ENCODE measurements at regions not wholly inside any gene's neighbourhood (a gene's known extent, or its start where the extent isn't known, plus 50 kb on each side); places are given as distances from the start of the nearest gene placed in this dataset.

DNA sequence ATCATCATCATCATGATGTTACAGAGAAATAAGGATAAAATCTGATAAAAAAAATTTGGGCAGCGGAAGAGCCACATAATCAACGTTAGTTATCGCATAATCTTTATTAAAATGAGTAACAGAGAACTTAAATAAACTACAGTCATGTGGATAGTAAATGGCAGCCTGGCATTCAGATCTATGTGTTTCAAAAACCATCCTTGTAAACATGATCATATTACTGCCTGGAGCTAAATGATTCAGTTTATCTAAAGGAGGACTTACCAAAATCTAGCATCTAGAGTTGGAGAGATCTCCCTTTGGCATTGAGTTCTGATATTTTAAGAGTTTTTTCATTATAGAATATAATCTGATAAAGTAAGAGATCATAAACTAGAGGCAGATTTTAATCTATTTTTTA lies 200.1 kb upstream of the MGAT4C start:
- Histone ChIP-seq H3K4me1 (ENCODE audit: insufficient read depth, low read length) (no peaks in the 10 kb centered on the region), H3K9me3 (ENCODE audit: insufficient read depth, low read depth, low read length) (no peaks in the 10 kb centered on the region), H2AFZ (ENCODE audit: low read depth, low read length) (no peak overlapping the region), H3K79me2 (ENCODE audit: insufficient read depth, low read length) (no peaks in the 10 kb centered on the region), H3K36me3 (ENCODE audit: insufficient read depth, low read length) (no peaks in the 10 kb centered on the region), H3K9ac (ENCODE audit: low read length) (no peak overlapping the region), H3K27me3 (ENCODE audit: insufficient read depth, low read length) (no peaks in the 10 kb centered on the region), H3K4me2 (ENCODE audit: low read length) (no peak overlapping the region), H3K27ac (ENCODE audit: low read depth, low read length) (no peak overlapping the region), H4K20me1 (ENCODE audit: insufficient read depth, low read length) (no peaks in the 10 kb centered on the region), H3K4me3 (ENCODE audit: insufficient read depth, low read depth, low read length) (no peak overlapping the region)
- Mint-ChIP-seq H3K36me3 (ENCODE audit: low read depth, unreplicated experiment) (no peaks in the 10 kb centered on the region), H3K4me3 (ENCODE audit: unreplicated experiment) (no peak overlapping the region), H3K27me3 (ENCODE audit: low read depth, unreplicated experiment) (no peaks in the 10 kb centered on the region), H3K4me1 (ENCODE audit: low read depth, unreplicated experiment) (no peaks in the 10 kb centered on the region), H3K9me3 (ENCODE audit: unreplicated experiment) (no peaks in the 10 kb centered on the region), H3K27ac (ENCODE audit: unreplicated experiment) (no peak overlapping the region)
- TF ChIP-seq, protein P1, sequence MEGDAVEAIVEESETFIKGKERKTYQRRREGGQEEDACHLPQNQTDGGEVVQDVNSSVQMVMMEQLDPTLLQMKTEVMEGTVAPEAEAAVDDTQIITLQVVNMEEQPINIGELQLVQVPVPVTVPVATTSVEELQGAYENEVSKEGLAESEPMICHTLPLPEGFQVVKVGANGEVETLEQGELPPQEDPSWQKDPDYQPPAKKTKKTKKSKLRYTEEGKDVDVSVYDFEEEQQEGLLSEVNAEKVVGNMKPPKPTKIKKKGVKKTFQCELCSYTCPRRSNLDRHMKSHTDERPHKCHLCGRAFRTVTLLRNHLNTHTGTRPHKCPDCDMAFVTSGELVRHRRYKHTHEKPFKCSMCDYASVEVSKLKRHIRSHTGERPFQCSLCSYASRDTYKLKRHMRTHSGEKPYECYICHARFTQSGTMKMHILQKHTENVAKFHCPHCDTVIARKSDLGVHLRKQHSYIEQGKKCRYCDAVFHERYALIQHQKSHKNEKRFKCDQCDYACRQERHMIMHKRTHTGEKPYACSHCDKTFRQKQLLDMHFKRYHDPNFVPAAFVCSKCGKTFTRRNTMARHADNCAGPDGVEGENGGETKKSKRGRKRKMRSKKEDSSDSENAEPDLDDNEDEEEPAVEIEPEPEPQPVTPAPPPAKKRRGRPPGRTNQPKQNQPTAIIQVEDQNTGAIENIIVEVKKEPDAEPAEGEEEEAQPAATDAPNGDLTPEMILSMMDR (IDR thresholded peaks at IDR 0.05; ENCODE audit: insufficient read depth, low read depth, low read length): no peak
- TF ChIP-seq EZH2 (IDR thresholded peaks at IDR 0.05; ENCODE audit: insufficient read depth, low read length): no peak
- no peak for DNase-seq (ENCODE audit: low read depth)
- FAIRE-seq: no peak

DNA sequence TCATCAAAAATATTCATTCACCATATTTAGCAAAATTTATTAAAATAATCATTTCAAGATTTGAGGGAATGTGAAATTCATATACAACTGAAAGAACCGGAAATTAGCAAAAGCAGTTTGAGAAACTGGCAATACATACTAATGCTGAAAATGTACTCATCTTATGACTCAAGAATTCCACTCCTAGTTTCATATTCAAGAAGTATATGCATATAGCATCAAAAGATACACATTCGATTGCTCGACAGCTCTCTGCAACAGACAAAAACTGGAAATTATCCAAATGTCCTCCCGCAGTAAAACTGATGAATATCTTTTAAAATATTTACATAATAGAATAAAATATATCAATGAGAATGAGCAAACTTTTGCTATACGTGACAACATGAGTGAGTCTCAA lies 189.2 kb upstream of the MGAT4C start:
- no peaks in the 10 kb centered on the region for H3K4me1 Mint-ChIP-seq (ENCODE audit: low read depth, unreplicated experiment)
- TF ChIP-seq, protein P1 (IDR thresholded peaks at IDR 0.05; ENCODE audit: insufficient read depth, low read depth, low read length): no peak
- TF ChIP-seq EZH2 (IDR thresholded peaks at IDR 0.05; ENCODE audit: insufficient read depth, low read length): no peak
- Histone ChIP-seq H3K36me3 (ENCODE audit: insufficient read depth, low read length) (no peaks in the 10 kb centered on the region), H3K9ac (ENCODE audit: low read length) (no peak overlapping the region), H3K4me3 (ENCODE audit: insufficient read depth, low read depth, low read length) (no peak overlapping the region), H3K4me1 (ENCODE audit: insufficient read depth, low read length) (no peaks in the 10 kb centered on the region), H3K27ac (ENCODE audit: low read depth, low read length) (no peak overlapping the region), H4K20me1 (ENCODE audit: insufficient read depth, low read length) (no peaks in the 10 kb centered on the region), H3K9me3 (ENCODE audit: insufficient read depth, low read depth, low read length) (no peaks in the 10 kb centered on the region), H3K27me3 (ENCODE audit: insufficient read depth, low read length) (no peaks in the 10 kb centered on the region), H3K79me2 (ENCODE audit: insufficient read depth, low read length) (no peaks in the 10 kb centered on the region), H3K4me2 (ENCODE audit: low read length) (no peak overlapping the region), H2AFZ (ENCODE audit: low read depth, low read length) (no peak overlapping the region)
- H3K27me3 Mint-ChIP-seq (ENCODE audit: low read depth, unreplicated experiment): no peaks in the 10 kb centered on the region
- no peaks in the 10 kb centered on the region for H3K36me3 Mint-ChIP-seq (ENCODE audit: low read depth, unreplicated experiment)
- no peak overlapping the region for H3K4me3 Mint-ChIP-seq (ENCODE audit: unreplicated experiment)
- no peak overlapping the region for H3K27ac Mint-ChIP-seq (ENCODE audit: unreplicated experiment)
- DNase-seq (ENCODE audit: low read depth) (no peak), FAIRE-seq (no peak)
- no peaks in the 10 kb centered on the region for H3K9me3 Mint-ChIP-seq (ENCODE audit: unreplicated experiment)

DNA sequence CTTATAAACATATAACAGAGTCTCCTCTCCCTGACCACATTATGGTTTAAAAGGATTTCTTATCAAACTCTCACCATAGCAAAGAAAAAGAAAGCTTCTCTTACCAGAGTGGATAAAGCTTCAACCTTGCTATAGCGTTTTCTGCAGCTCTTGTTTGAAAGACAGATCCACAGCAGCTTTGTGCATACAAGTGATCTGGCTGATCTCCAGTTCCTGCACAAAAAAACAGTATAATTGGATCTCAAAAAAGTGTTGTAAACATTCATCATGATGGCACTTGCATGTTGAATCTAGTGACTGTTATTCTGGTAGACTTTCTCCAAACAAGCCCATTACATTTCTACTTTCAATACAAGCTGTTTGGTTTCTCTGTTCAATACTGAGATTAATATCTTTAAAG lies 178.9 kb upstream of the MGAT4C start:
- Mint-ChIP-seq H3K4me3 (ENCODE audit: unreplicated experiment) (no peak overlapping the region), H3K4me1 (ENCODE audit: low read depth, unreplicated experiment) (no peaks in the 10 kb centered on the region), H3K9me3 (ENCODE audit: unreplicated experiment) (peaks cover 9% of the 10 kb centered on the region), H3K36me3 (ENCODE audit: low read depth, unreplicated experiment) (no peaks in the 10 kb centered on the region), H3K27me3 (ENCODE audit: low read depth, unreplicated experiment) (no peaks in the 10 kb centered on the region), H3K27ac (ENCODE audit: unreplicated experiment) (no peak overlapping the region)
- Histone ChIP-seq H3K4me3 (ENCODE audit: insufficient read depth, low read depth, low read length) (no peak overlapping the region), H4K20me1 (ENCODE audit: insufficient read depth, low read length) (no peaks in the 10 kb centered on the region), H3K27ac (ENCODE audit: low read depth, low read length) (no peak overlapping the region), H3K9ac (ENCODE audit: low read length) (no peak overlapping the region), H2AFZ (ENCODE audit: low read depth, low read length) (no peak overlapping the region), H3K79me2 (ENCODE audit: insufficient read depth, low read length) (no peaks in the 10 kb centered on the region), H3K36me3 (ENCODE audit: insufficient read depth, low read length) (no peaks in the 10 kb centered on the region), H3K4me1 (ENCODE audit: insufficient read depth, low read length) (no peaks in the 10 kb centered on the region), H3K4me2 (ENCODE audit: low read length) (no peak overlapping the region), H3K9me3 (ENCODE audit: insufficient read depth, low read depth, low read length) (no peaks in the 10 kb centered on the region), H3K27me3 (ENCODE audit: insufficient read depth, low read length) (no peaks in the 10 kb centered on the region)
- FAIRE-seq: no peak
- TF ChIP-seq, protein P1 (IDR thresholded peaks at IDR 0.05; ENCODE audit: insufficient read depth, low read depth, low read length): no peak
- TF ChIP-seq EZH2 (IDR thresholded peaks at IDR 0.05; ENCODE audit: insufficient read depth, low read length): no peak
- no peak for DNase-seq (ENCODE audit: low read depth)

Data from astrocyte (in vitro differentiated cells and primary cell).